ENCODE measurements at regions not wholly inside any gene's neighbourhood (a gene's known extent, or its start where the extent isn't known, plus 50 kb on each side); places are given as distances from the start of the nearest gene placed in this dataset.

GRCh38 chr5:58075907-58076306, 384.0 kb downstream of the PLK2 start:
- H3K27ac ChIP-seq (replicated peaks) = no peak overlapping the region
- no peak for TF ChIP-seq REST (IDR thresholded peaks at IDR 0.05; ENCODE audit: insufficient replicate concordance, low read depth)
- no peak for TF ChIP-seq POLR2AphosphoS5 (IDR thresholded peaks at IDR 0.05; ENCODE audit: low read depth)
- no peak for TF ChIP-seq CTCF (IDR thresholded peaks at IDR 0.05; ENCODE audit: insufficient read depth, low read length)
- TF ChIP-seq SPI1 (IDR thresholded peaks at IDR 0.05; ENCODE audit: borderline replicate concordance, low read depth) = no peak
- TF ChIP-seq GABPA (IDR thresholded peaks at IDR 0.05; ENCODE audit: low read depth) = no peak

GRCh38 chr5:58074717-58075116, 385.2 kb downstream of the PLK2 start:
- H3K4me3 ChIP-seq (replicated peaks; ENCODE audit: insufficient read depth, low read length) = no peak overlapping the region
- TF ChIP-seq POLR2AphosphoS5 (IDR thresholded peaks at IDR 0.05; ENCODE audit: low read depth) (no peak), GABPA (IDR thresholded peaks at IDR 0.05; ENCODE audit: low read depth) (no peak), SPI1 (IDR thresholded peaks at IDR 0.05; ENCODE audit: borderline replicate concordance, low read depth) (no peak), CTCF (IDR thresholded peaks at IDR 0.05; ENCODE audit: insufficient read depth, low read length) (no peak), REST (IDR thresholded peaks at IDR 0.05; ENCODE audit: insufficient replicate concordance, low read depth) (no peak)
- no peak for DNase-seq (ENCODE audit: low read depth in 1 of 2, low spot score in 1 of 2)

More at GRCh38 chr5:58075907-58076306, 384.0 kb downstream of the PLK2 start:
- no peak overlapping the region for H3K4me3 ChIP-seq (replicated peaks; ENCODE audit: insufficient read depth, low read length)
- H3K27me3 ChIP-seq (ENCODE audit: insufficient read depth, poor library complexity, severe bottlenecking) = no peaks in the 10 kb centered on the region
- DNase-seq (ENCODE audit: low read depth in 1 of 2, low spot score in 1 of 2) = no peak

GRCh38 chr5:58074222-58074621, 385.7 kb downstream of the PLK2 start:
- H3K27me3 ChIP-seq (ENCODE audit: insufficient read depth, poor library complexity, severe bottlenecking) = no peaks in the 10 kb centered on the region
- H3K4me3 ChIP-seq (replicated peaks; ENCODE audit: insufficient read depth, low read length) = no peak overlapping the region
- H3K27ac ChIP-seq (replicated peaks) = no peak overlapping the region
- DNase-seq (ENCODE audit: low read depth in 1 of 2, low spot score in 1 of 2) = no peak
- TF ChIP-seq REST (IDR thresholded peaks at IDR 0.05; ENCODE audit: insufficient replicate concordance, low read depth) (no peak), POLR2AphosphoS5 (IDR thresholded peaks at IDR 0.05; ENCODE audit: low read depth) (no peak), CTCF (IDR thresholded peaks at IDR 0.05; ENCODE audit: insufficient read depth, low read length) (no peak)

More at GRCh38 chr5:58074717-58075116, 385.2 kb downstream of the PLK2 start:
- Histone ChIP-seq H3K27ac (replicated peaks) (no peak overlapping the region), H3K27me3 (ENCODE audit: insufficient read depth, poor library complexity, severe bottlenecking) (no peaks in the 10 kb centered on the region)
